ENCODE measurements at regions not wholly inside any gene's neighbourhood (a gene's known extent, or its start where the extent isn't known, plus 50 kb on each side); places are given as distances from the start of the nearest gene placed in this dataset.

GRCh38 chr12:67496581-67496980 is 152.0 kb upstream of the DYRK2 start:
- no peak for TF ChIP-seq CTCF (IDR thresholded peaks at IDR 0.05)
- H3K27me3 ChIP-seq: no peaks in the 10 kb centered on the region
- no peaks in the 10 kb centered on the region for H3K36me3 ChIP-seq
- intact Hi-C loops (cut with DNase I): no loop called here
- no peak overlapping the region for H3K4me3 ChIP-seq
- H3K9me3 ChIP-seq: no peaks in the 10 kb centered on the region
- DNase-seq (ENCODE audit: low spot score in 2 of 2): no peak
- no peak overlapping the region for H3K27ac ChIP-seq
- no peaks in the 10 kb centered on the region for H3K4me1 ChIP-seq

DNA sequence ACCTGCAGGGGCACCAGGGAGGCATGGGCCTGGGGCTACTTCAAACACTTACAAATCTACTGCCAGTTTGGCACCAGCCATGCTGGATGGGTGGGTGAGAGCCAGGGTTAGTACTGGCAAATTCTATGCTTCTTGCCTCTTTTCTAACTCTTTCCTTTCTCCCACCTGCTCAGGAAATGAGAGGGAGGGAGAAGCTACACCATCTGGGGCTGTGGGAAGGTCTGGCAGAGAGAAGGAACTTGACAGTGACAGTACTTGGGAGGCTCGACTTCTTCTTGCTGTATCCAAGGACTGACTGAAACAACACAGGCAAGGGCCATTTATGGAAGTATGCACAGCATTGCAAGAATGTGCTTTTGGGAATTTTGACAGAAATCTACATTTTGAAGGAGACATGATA is 149.6 kb upstream of the DYRK2 start:
- intact Hi-C loops (cut with DNase I): no loop called here
- H3K4me3 ChIP-seq: no peak overlapping the region
- no peaks in the 10 kb centered on the region for H3K9me3 ChIP-seq
- TF ChIP-seq CTCF (IDR thresholded peaks at IDR 0.05): no peak
- H3K27me3 ChIP-seq: no peaks in the 10 kb centered on the region
- no peaks in the 10 kb centered on the region for H3K4me1 ChIP-seq
- no peaks in the 10 kb centered on the region for H3K36me3 ChIP-seq
- DNase-seq (ENCODE audit: low spot score in 2 of 2): no peak
- H3K27ac ChIP-seq: no peak overlapping the region

DNA sequence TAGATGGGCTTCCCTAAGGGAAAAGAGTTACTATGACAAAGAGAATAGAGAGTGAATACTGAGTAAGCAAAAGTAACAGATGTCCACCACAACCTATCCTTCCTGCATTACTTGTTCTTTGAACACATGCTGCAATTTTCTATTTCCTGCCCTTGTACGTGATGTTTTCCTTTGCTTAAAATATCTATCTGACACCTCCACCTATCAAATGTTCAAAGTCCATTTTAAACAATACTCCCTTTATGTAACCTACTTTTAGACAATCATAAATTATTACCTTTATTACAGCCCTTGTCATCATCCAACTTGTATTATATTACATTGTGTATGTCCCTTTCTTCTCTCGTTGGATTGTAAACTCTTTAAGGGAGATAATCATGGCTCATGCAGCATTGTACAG is 147.2 kb upstream of the DYRK2 start:
- intact Hi-C loops (cut with DNase I): no loop called here
- H3K36me3 ChIP-seq: no peaks in the 10 kb centered on the region
- DNase-seq (ENCODE audit: low spot score in 2 of 2): no peak
- H3K4me3 ChIP-seq: no peak overlapping the region
- TF ChIP-seq CTCF (IDR thresholded peaks at IDR 0.05): no peak
- no peaks in the 10 kb centered on the region for H3K27me3 ChIP-seq
- H3K4me1 ChIP-seq: no peaks in the 10 kb centered on the region
- H3K9me3 ChIP-seq: no peaks in the 10 kb centered on the region
- H3K27ac ChIP-seq: no peak overlapping the region

DNA sequence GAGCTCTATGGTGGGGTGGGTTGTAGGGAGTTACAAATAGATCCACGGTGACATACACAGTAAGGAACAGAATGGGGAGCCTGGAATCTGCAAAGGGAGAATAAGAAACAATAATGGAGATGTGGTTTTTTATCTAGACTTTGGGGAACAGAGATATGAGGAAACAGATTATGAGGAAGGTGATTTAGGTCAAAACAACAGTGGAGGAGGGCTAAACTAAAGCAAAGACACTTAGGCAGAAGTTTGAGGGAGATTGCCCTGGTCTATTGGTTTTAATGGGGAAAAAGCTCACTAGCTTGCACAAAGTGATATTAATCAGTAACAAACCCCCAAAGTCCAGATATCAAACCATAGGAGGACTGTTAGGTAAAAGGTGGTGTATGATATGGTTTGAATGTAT is 144.5 kb upstream of the DYRK2 start:
- no peaks in the 10 kb centered on the region for H3K36me3 ChIP-seq
- no peaks in the 10 kb centered on the region for H3K9me3 ChIP-seq
- H3K27ac ChIP-seq: no peak overlapping the region
- H3K4me3 ChIP-seq: no peak overlapping the region
- intact Hi-C loops (cut with DNase I): no loop called here
- TF ChIP-seq CTCF (IDR thresholded peaks at IDR 0.05): no peak
- no peaks in the 10 kb centered on the region for H3K4me1 ChIP-seq
- no peaks in the 10 kb centered on the region for H3K27me3 ChIP-seq
- DNase-seq (ENCODE audit: low spot score in 2 of 2): no peak

GRCh38 chr12:67506739-67507138 is 141.8 kb upstream of the DYRK2 start:
- Histone ChIP-seq H3K4me1 (peaks cover 0 to 2% of the 10 kb centered on the region in 2 donors), H3K9me3 (no peaks in the 10 kb centered on the region), H3K27me3 (no peaks in the 10 kb centered on the region), H3K27ac (no peak overlapping the region), H3K36me3 (no peaks in the 10 kb centered on the region), H3K4me3 (no peak overlapping the region)
- no peak for TF ChIP-seq CTCF (IDR thresholded peaks at IDR 0.05)
- intact Hi-C loops (cut with DNase I): no loop called here
- DNase-seq (ENCODE audit: low spot score in 2 of 2): no peak

- no peaks in the 10 kb centered on the region for H3K36me3 ChIP-seq
- intact Hi-C loops (cut with DNase I): no loop called here
Measured at GRCh38 chr12:67508830-67509229, 139.7 kb upstream of the DYRK2 start.

More at GRCh38 chr12:67508830-67509229, 139.7 kb upstream of the DYRK2 start:
- no peak for DNase-seq (ENCODE audit: low spot score in 2 of 2)
- no peak for TF ChIP-seq CTCF (IDR thresholded peaks at IDR 0.05)
- no peaks in the 10 kb centered on the region for H3K27me3 ChIP-seq
- no peaks in the 10 kb centered on the region for H3K9me3 ChIP-seq
- no peak overlapping the region for H3K4me3 ChIP-seq
- H3K27ac ChIP-seq: no peak overlapping the region
- peaks cover 0 to 4% of the 10 kb centered on the region in 2 donors for H3K4me1 ChIP-seq
